ENCODE measurements at regions not wholly inside any gene's neighbourhood (a gene's known extent, or its start where the extent isn't known, plus 50 kb on each side); places are given as distances from the start of the nearest gene placed in this dataset.
A peak's percentile ranks its signal among the peaks of the same experiment; 100 is the strongest.

DNA sequence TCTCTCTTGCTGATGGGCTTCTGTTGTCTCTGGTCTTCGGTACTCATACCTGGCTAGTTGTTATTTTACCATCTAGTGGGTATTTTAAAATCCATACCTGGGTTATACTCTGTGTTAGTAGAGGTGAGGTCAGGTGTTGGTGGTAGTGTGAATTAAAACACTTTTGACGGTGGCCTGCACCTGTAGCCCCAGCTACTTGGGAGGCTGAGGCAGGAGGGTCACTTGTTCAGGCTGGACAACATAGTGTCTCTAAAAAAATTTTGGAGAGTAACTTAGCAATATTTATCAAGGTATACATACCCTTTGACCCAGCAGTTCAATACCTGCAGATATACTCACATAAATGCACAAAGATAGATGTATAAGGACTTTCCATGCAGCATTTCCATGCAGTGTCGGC, 55.4 kb downstream of the GSX1 start:
- DNase-seq (ENCODE audit: low spot score): no peak

DNA sequence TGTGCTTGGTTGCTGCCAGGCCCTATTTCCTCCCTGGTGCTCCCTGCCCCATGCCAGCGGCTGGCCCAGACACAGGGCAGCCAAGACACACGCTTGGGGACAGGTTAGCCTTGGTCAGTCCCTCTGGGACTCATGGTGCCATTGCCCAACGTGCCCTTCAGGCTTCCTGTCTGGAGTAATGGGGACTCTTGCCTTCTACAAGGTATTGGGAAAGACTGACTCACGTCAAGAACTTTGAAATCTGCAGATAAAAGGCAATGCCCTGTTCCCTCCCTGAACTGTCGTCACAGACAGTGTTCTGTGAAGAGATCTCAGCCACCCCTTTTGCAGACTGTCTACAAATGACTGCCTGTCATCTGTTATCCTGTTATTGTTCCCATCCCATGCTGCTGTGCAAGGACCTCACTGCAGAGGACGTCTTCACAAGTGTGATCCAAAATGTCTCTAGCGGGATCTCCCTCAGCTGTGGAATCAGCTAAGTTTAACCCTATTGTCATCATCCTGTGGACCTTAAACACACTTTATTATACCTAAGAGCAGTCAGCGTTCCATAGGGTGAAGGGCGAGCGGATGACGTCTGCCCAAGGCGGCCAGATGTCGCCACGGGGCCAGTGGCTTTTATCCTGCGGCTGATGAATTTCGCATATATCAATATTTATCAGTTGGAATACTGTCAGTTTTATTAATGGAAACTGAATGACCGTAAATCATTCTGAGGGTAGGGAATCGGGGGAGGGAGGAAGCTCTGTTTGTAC, 59.0 kb downstream of the GSX1 start:
- DNase-seq (ENCODE audit: low spot score): no peak

DNA sequence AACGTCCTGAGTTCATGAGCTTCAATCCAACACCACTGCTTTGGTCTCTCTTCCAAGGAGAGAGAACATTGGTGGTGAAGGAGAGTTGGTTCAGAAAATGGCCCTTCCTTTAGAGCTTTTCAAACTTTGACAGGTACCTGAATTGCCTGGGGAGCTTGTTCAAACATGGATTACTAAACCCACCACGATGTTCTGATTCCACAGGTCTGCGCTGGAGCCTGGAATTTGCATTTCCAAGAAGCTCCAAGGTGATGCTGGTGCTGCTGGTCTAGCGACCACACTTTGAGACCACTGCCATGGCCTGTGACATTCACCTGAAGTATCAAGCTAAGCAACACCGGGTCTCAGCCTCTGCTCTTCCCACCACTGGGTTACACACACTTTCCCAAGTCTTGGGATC, 60.2 kb downstream of the GSX1 start:
- no peak for DNase-seq (ENCODE audit: low spot score)

DNA sequence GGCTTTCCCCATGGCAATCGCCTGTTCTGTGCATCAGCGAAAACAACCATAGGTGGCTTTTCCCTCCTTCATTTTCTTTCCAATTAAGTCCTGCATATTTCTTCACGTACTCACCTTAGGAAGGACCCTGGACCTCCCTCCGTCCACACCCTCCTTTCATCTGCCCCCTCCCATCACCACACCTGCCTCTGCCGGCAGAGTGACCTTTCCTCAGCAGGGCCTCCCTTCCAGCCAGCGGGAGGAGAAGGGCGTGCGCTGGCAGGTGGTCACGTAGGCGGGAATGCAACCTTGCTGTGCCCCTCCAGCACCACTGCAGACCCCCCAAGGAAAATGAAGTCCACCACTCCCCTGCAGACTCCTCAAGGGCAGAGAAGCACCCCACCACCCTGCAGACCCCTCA, 61.1 kb downstream of the GSX1 start:
- DNase-seq (ENCODE audit: low spot score): no peak

DNA sequence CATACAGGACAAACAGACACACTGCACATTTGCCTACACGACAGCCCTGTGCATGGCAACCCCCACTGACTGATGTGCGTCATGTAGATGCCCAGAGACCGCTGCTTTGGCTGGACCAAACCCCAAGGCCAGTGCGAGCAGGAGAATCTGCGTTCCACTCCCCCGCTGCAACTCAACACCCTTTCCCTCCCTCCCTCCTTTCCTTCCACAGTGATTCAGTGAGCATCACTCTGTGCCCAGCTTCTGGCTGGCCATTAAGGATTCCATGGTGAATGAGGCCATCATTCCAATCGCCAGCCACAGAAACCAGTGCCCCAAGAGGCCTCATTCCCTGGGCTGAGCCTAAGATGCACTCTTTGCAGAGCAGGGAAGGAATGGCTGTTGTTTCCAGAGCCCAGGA, 61.6 kb downstream of the GSX1 start:
- peak; percentile 20 for DNase-seq (ENCODE audit: low spot score)

DNA sequence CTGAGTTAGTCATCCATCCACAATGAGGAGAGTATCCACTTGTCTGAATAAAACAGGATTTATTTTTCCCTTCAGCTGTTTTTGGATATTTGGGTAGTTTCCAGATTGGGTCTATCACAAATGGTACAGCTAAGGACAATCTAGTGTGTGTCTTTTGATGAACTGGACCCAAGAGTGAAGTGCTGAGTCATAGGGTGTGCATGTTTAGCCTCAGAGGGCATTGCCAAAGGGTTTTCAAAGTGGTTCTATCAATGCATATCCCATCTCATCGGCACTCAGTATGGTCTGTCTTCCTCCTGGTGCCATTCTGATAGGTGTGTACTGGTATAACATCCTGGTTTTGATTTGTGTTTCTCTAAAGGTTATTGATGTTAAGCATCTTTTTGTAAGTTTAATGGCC, 62.3 kb downstream of the GSX1 start:
- DNase-seq (ENCODE audit: low spot score): no peak

DNA sequence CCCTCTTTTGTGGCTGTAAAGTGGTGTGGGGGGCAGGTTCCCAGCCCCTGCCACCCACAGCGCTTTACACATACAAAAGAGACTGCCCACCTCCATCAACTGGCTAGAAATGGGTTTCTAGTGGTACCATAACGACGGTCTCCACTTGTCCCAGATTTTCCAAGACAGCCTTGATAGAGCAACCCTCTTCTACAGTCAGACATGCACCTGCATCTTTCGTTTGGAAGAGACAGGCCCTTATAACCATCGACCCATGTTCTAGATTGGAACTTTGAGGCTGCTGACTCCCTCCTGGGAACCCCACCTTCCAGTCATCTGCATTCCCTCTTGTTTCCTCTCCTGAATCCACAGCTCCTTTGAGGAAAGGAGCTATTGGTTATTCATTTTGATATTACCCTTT, 63.1 kb downstream of the GSX1 start:
- DNase-seq (ENCODE audit: low spot score): no peak

DNA sequence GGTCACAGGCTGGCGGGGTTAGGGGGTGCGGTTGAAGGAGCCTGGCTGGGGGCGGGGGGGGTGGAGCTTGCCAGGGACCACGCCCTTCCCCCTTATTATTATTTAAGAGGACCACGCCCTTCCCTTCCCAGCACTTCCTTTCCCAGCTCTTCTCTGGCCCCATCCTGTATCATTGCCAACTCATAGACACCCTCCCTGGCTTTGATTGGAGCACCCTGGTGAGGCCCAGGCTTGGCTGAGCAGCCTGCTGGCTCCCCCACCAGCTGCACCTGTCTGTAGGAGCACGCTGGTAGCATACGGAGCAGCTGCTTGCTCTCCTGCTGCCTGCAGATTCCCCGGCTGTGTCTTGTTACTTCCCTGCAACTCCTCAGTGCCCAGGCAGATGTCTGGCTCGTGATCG, 62.5 kb upstream of the PDX1 start:
- DNase-seq (ENCODE audit: low spot score): no peak

DNA sequence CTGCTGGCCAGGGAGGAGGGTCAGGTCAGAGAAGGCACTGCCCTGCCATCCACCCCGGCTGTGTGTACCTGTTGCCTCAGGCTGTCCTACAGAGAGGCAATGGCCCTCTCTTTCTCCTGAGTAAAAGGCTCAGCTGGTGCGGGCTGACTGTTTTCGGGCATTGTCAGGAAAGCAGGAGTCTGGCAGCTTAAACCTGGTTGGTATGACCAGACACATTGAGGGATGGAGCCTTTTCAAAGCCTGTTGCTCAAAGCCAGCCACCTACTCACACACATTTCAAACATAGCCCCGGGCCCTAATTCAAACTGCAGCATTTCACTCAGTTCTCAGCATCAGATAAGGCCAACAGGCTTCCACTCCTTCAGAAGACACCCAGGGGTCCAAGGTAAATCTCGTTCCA, 61.8 kb upstream of the PDX1 start:
- DNase-seq (ENCODE audit: low spot score): no peak

DNA sequence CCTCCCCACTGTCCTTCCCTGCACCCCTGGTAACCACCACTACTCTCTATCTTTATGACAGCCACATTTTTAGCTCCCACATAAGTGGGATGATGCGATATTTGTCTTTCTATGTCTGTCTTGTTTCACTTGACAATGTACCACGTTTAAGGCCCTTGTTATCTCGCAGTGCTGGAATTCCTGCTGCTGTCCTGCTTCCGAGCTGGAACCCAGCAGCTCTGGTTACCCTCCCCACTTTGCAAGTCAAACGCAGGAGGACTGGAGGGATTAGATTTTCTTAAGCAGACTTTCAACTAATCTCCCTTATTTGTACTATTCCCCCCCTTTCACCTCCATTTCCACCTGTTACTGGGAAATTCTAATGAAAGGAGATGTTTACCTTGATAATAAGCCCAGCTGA, 59.1 kb upstream of the PDX1 start:
- DNase-seq (ENCODE audit: low spot score): no peak

DNA sequence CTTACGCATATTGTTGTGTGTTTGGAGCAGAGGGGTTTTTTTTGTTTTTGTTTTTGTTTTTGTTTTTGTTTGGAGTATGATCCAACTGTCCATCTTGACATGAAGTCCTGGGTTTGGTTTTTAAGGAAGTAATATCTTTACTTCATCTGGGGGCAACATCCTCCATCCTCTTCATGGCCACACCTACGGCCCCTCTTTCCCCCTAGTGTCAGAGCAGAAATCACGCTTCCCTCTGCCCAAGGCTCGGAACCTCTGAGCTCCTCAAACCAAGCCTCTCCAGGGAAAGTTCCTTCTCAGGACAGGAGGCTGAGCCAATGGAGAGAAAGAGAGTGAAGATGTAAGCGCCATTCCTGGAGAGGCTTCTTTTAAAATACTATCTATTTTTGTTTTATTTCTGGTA, 58.6 kb upstream of the PDX1 start:
- DNase-seq (ENCODE audit: low spot score): no peak

DNA sequence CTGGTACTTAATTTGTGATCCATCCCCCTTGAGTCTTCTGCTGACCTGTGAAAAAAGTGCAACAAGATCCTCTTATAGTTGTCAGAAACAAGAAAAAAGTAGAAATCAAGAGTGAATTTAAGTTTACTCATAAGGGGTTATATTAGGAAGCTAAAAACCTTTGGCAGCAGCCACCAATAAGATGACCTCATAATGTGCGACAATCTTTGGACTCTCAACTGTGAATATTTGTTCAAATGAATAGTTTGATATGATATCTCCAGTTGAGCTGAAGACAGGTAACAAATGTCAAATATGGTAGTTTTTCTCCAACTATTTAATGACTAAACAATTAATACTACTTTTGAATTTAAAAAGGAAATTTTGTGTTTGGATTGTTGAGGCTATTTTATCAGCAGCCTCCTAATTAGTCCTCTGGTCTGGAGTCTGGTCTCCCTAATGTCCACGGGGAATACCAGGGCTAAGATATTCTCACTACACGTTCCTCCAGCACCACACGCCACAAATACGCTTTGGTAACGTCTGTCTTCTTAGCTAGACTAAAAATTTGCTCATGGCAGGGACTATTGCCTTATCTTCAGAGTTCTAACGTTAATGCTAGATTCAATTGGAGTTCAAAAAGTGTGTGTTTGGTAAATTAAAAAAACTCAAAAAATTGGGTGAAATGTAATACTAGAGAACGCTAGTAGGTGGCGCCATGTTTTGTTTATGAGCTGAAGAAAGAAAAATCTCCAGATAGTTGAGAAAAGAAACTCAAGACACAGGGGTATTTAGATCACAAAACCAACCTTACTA, 51.0 kb upstream of the PDX1 start:
- no peak for DNase-seq (ENCODE audit: low spot score)

DNA sequence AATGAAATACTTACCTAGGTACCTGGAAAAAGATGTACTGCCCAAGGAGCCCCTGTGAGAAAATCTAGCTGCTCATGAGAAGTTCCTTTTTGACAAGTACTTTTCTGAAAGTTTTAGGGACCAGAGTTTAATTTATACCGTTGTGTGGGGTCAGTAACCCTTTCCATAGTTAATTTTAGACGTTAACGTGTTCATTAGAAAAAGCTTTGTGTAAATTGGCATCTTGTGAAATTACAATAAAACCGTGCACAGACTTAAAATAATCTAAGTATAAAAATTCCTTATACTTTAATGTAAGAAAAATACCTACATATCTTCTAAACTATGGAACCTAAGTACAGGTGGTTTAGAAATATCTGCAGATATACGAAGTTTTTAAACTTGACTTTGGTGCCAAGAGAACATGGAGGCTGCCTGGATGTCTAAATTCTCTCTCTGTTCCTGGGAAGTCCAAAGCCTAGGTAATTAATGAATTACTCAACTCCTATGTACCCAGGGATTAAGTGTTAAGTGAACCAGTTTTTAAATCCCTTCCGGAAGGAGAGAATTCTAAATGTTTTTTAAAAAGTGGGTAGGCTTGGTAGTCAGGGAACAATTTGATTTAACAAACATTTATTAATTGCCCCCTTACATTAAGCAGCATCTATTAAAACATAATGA, 50.2 kb upstream of the PDX1 start:
- DNase-seq (ENCODE audit: low spot score): no peak
